Lower leg skin (tissue), 4 donors: ENCODE measurements at regions not wholly inside any gene's neighbourhood (a gene's known extent, or its start where the extent isn't known, plus 50 kb on each side); places are given as distances from the start of the nearest gene placed in this dataset.
"Not testable (repeated sequence)": the region's sequence is repeated elsewhere in the genome, so short reads cannot be mapped to it uniquely, and the experiment has no call there.

Source experiments
- DNase-seq, 2 donors: peaks; one replicate each; pipeline ENCODE4 v3.0.0-alpha.2; 2019; ENCODE audit warnings: low spot score in 2 of 2
- H3K4me3 ChIP-seq: fragments of 200-600 bp; sonication (generic); 2 replicates; pipeline ENCODE4 v1.5.1; 2017; ENCODE audit warnings: mild to moderate bottlenecking, low read depth; ENCODE audit not compliant: poor library complexity, severe bottlenecking
- CTCF ChIP-seq, 3 donors: fragments of 450-650 bp; IDR thresholded peaks; one replicate each; pipeline ENCODE4 v1.5.1; 2016; ENCODE audit warnings: antibody characterized with exemption in 3 of 3, mild to moderate bottlenecking in 3 of 3, moderate library complexity in 2 of 3
- POLR2A ChIP-seq, 2 donors: fragments of 450-650 bp; IDR thresholded peaks; one replicate each; pipeline ENCODE4 v1.6.1; 2016 to 2017; ENCODE audit warnings: antibody characterized with exemption in 2 of 2, mild to moderate bottlenecking in 1 of 2, moderate library complexity in 1 of 2
- WGBS, 2 donors: methylation state at CpG; one replicate each; pipeline ENCODE4 v1.1.5; 2018; 5-methylcytosine and 5-hydroxymethylcytosine counted together
- intact Hi-C: fragments of 100-400 bp; cut with DNase I; formaldehyde crosslinking; loops from one replicate; pipeline ENCODE4 v1.15.0; 2023; ENCODE audit warnings: low total_unique reads

GRCh38 chr3:8436661-8437287 is 64.8 kb upstream of the LMCD1 start:
- TF ChIP-seq CTCF (IDR thresholded peaks at IDR 0.05): no peak
- TF ChIP-seq POLR2A (IDR thresholded peaks at IDR 0.05): no peak
- DNase-seq: peak in 1 of 2 donors; percentile 61
- no peak overlapping the region for H3K4me3 ChIP-seq
- intact Hi-C loops: no loop called here
- 58 to 71% methylated on average over 8 of the region's 8 CpGs for whole genome bisulfite sequencing, 2 donors

- no peak for TF ChIP-seq POLR2A (IDR thresholded peaks at IDR 0.05)
- WGBS, 2 donors: 70 to 73% methylated on average over 7 of the region's 7 CpGs
- intact Hi-C loops: no loop called here
- no peak overlapping the region for H3K4me3 ChIP-seq
- DNase-seq: no peak
Measured at GRCh38 chr3:8438507-8439079, 63.0 kb upstream of the LMCD1 start.

- H3K4me3 ChIP-seq, DNase-seq: not testable (repeated sequence)
- WGBS, 2 donors: 93 to 96% methylated on average over 22 to 26 of the region's 30 CpGs
- intact Hi-C loops: loop anchor here (5.0 kb wide), 1 partner anchor 182 kb away; no protein-coding TSS in a partner anchor
Measured at GRCh38 chr3:8440142-8440541, 61.5 kb upstream of the LMCD1 start.

GRCh38 chr3:8441969-8442559 is 59.6 kb upstream of the LMCD1 start:
- H3K4me3 ChIP-seq: no peak overlapping the region
- 38 to 43% methylated on average over 8 of the region's 8 CpGs for WGBS, 2 donors
- peak in 1 of 2 donors; percentile 25 for DNase-seq
- no peak for TF ChIP-seq POLR2A (IDR thresholded peaks at IDR 0.05)
- no peak for TF ChIP-seq CTCF (IDR thresholded peaks at IDR 0.05)
- intact Hi-C loops: loop anchor here (5.0 kb wide), 1 partner anchor 180 kb away; no protein-coding TSS in a partner anchor

GRCh38 chr3:8442993-8443650 is 58.5 kb upstream of the LMCD1 start:
- WGBS, 2 donors: 74 to 80% methylated on average over 4 of the region's 4 CpGs

More at GRCh38 chr3:8442993-8443650, 58.5 kb upstream of the LMCD1 start:
- TF ChIP-seq CTCF (IDR thresholded peaks at IDR 0.05): no peak
- no peak for TF ChIP-seq POLR2A (IDR thresholded peaks at IDR 0.05)
- DNase-seq: no peak
- intact Hi-C loops: loop anchor here (5.0 kb wide), 1 partner anchor 179 kb away; no protein-coding TSS in a partner anchor
- H3K4me3 ChIP-seq: no peak overlapping the region
